Calu3 (cell line): ENCODE measurements at regions not wholly inside any gene's neighbourhood (a gene's known extent, or its start where the extent isn't known, plus 50 kb on each side); places are given as distances from the start of the nearest gene placed in this dataset.

Source experiments
- BruUV-seq: library from RNA; stranded (reverse); fragments of 400-500 nt; replicated peaks from 2 replicates; lab custom pipeline; 2021; lab: Mats Ljungman, UMichigan
- CTCF ChIA-PET: fragments of 300-600 bp; sonication (Branson Sonifier 250); formaldehyde crosslinking; loops from one replicate; lab custom pipeline; 2022; ENCODE audit warnings: antibody characterized with exemption; lab: Charles Lee
- DNase-seq: peaks from one replicate; pipeline ENCODE4 v3.0.0; 2022
- H3K27ac Mint-ChIP-seq: one replicate; pipeline ENCODE4 v1.8.0; 2022; ENCODE audit warnings: mixed read lengths; ENCODE audit not compliant: unreplicated experiment
- H3K27me3 Mint-ChIP-seq: one replicate; pipeline ENCODE4 v1.8.0; 2022; ENCODE audit warnings: mixed read lengths; ENCODE audit not compliant: unreplicated experiment
- H3K36me3 Mint-ChIP-seq: one replicate; pipeline ENCODE4 v1.8.0; 2022; ENCODE audit warnings: mild to moderate bottlenecking, moderate library complexity, mixed read lengths; ENCODE audit not compliant: insufficient read depth, unreplicated experiment
- H3K4me1 Mint-ChIP-seq: one replicate; pipeline ENCODE4 v1.8.0; 2022; ENCODE audit warnings: mild to moderate bottlenecking, low read depth, mixed read lengths; ENCODE audit not compliant: unreplicated experiment
- H3K4me3 Mint-ChIP-seq: one replicate; pipeline ENCODE4 v1.8.0; 2022; ENCODE audit warnings: mild to moderate bottlenecking, low read depth, moderate library complexity, mixed read lengths; ENCODE audit not compliant: unreplicated experiment
- H3K9me3 Mint-ChIP-seq: one replicate; pipeline ENCODE4 v1.8.0; 2022; ENCODE audit warnings: low read depth, mixed read lengths; ENCODE audit not compliant: unreplicated experiment
- CTCF ChIP-seq: fragments of 200-600 bp; IDR thresholded peaks from one replicate; pipeline ENCODE4 v1.8.0; 2022; ENCODE audit warnings: antibody characterized with exemption; ENCODE audit not compliant: unreplicated experiment
- intact Hi-C: fragments of 100-400 bp; cut with micrococcal nuclease; formaldehyde crosslinking; loops from one replicate; pipeline ENCODE4 v1.10.0; 2022; ENCODE audit not compliant: unreplicated experiment

DNA sequence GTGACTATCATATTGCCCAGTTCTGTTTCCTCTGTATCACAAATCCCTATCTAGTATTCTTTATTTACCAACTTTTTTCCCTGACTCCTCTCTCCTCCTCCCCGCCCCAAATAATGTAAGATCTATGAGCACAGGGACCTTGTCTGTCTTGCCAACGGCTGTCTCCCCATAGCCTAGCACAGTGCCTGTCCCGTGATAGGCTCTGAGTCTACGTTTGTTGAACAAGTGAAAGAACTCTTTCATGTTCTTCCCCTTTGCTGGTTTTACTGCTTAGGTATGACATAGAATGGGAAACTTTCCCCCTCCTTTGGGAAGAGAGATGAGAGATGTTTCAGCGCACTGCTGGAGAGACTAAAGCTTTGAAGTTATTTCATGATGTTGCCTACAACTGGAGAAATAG is 367.0 kb downstream of the PRDM2 start:
- H3K9me3 Mint-ChIP-seq, result peaks cover 5% of the 10 kb centered on the region
- H3K4me3 Mint-ChIP-seq, result no peak overlapping the region
- no peaks in the 10 kb centered on the region for H3K36me3 Mint-ChIP-seq
- no TSS peak for BruUV-seq
- DNase-seq, result no peak
- intact Hi-C loops, result no loop called here
- CTCF ChIA-PET, result no interaction called here
- no peaks in the 10 kb centered on the region for H3K27me3 Mint-ChIP-seq
- no peak overlapping the region for H3K27ac Mint-ChIP-seq
- no peak for TF ChIP-seq CTCF
- no peaks in the 10 kb centered on the region for H3K4me1 Mint-ChIP-seq

DNA sequence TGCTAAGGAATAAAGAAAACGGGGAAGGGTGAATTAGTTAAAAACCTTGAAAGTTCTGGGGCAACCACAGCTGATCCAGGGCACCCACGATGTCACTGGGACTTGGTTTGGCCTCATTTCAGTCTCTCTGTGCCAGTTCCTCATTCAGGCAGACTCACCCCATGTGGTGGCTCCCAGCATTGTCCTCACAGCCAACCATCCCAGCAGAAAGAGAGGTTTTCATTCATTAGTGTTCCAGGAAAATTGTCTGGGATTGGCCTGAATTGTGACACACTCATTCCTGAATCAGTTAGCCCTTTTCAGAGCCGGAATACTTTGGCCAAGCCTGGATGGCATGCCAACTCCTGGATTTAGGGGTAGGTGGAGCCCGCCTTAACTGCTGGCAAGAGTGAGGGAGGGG is 367.7 kb downstream of the PRDM2 start:
- Mint-ChIP-seq H3K4me1 (no peaks in the 10 kb centered on the region), H3K9me3 (peaks cover 5% of the 10 kb centered on the region), H3K4me3 (no peak overlapping the region), H3K27me3 (no peaks in the 10 kb centered on the region), H3K36me3 (no peaks in the 10 kb centered on the region), H3K27ac (no peak overlapping the region)
- CTCF ChIA-PET, result no interaction called here
- no TSS peak for BruUV-seq
- no peak for TF ChIP-seq CTCF
- intact Hi-C loops, result no loop called here
- no peak for DNase-seq

GRCh38 chr1:14071581-14071980 is 371.6 kb downstream of the PRDM2 start:
- Mint-ChIP-seq H3K4me1 (no peaks in the 10 kb centered on the region), H3K4me3 (no peak overlapping the region), H3K27me3 (no peaks in the 10 kb centered on the region), H3K9me3 (peaks cover 3% of the 10 kb centered on the region), H3K36me3 (no peaks in the 10 kb centered on the region), H3K27ac (no peak overlapping the region)
- CTCF ChIA-PET, result interaction anchor here (0.6 kb wide), 1 partner anchor 765 kb away, joined by 5 read pairs; no protein-coding TSS in a partner anchor
- no peak for DNase-seq
- BruUV-seq, result no TSS peak
- TF ChIP-seq CTCF, result no peak
- intact Hi-C loops, result no loop called here

GRCh38 chr1:14080653-14081052 is 380.7 kb downstream of the PRDM2 start:
- no peak for TF ChIP-seq CTCF
- no TSS peak for BruUV-seq
- intact Hi-C loops, result no loop called here
- Mint-ChIP-seq H3K27ac (no peak overlapping the region), H3K4me1 (no peaks in the 10 kb centered on the region), H3K9me3 (peaks cover 10% of the 10 kb centered on the region), H3K27me3 (no peaks in the 10 kb centered on the region), H3K4me3 (no peak overlapping the region), H3K36me3 (no peaks in the 10 kb centered on the region)
- CTCF ChIA-PET, result no interaction called here
- no peak for DNase-seq
